NCI-H460 (cell line): ENCODE measurements at regions not wholly inside any gene's neighbourhood (a gene's known extent, or its start where the extent isn't known, plus 50 kb on each side); places are given as distances from the start of the nearest gene placed in this dataset.
"Not testable (repeated sequence)": the region's sequence is repeated elsewhere in the genome, so short reads cannot be mapped to it uniquely, and the experiment has no call there.

Source experiments
- DNase-seq: peaks from one replicate; pipeline ENCODE4 v3.0.0-alpha.2; 2016; ENCODE audit warnings: low read depth; ENCODE audit errors: extremely low read depth

- no peak for DNase-seq
These were observed 269.8 kb downstream of the BCAT1 start for GRCh38 chr12:24679126-24679525.

DNA sequence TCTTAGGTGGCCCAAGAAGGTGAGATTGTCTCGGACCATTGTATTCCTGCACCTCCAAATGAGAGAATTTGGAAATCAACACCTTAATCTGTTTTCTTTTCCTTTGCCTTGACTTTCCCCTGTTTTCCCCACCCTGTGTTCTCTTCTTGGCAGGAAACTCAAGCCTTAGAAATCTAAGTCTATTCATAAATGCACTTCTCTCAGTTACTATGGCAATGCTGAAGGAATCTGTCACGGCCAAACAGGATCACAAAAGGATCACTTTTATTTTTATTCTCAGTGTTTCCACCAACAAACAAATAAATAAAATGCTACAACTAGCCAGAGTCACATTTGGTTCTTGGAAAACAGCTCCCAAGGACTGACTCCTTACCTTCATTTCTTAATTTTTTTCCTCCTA, 270.5 kb downstream of the BCAT1 start:
- no peak for DNase-seq

DNA sequence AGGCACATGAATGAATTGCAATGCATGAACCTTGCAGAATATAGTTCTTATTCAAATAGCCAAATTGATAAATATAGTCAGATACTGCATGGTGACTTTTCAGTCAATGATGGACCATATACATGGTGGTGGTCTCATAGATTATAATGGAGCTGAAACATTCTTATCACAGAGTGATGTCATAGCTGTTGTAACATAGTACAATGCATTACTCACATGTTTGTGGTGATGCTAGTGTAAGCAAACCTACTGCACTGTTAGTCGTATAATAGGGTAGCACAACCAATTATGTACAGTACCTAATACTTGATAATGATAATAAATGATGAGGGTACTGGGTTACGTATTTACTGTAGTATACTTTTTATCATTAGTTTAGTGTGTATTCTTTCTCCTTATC, 280.3 kb downstream of the BCAT1 start:
- DNase-seq, result no peak

DNA sequence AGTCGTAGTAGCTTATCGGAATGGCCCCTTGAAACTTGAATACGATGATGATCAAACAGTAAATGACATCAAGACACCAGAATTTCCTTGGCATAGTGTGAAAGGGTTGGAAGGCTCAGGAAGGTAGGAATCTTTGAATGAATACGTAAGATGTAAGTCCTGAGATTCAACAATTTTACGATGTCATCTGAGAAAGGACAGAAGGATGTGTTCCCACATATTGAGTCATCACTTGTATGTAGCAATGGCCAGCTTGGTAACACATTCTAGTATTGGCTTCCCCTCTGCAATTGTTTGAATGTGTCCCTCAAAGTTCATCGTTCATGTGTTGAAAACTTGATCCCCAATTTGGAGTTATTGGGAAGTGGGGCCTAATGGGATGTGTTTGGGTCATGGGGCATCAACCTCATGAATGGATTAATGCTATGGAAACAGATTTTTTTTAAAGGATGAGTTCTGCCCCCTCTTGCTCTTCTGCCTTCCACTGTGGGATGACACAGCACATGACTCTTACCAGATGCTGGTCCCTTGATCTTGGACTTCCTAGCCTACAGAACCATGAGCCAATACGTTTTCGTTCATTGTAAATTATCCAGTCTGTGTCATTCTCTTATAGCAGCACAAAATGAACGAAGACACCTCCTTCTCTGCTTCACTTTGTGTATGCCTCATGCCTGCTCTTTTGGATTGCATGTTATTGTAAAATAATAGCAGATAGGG, 284.6 kb downstream of the BCAT1 start:
- no peak for DNase-seq

DNA sequence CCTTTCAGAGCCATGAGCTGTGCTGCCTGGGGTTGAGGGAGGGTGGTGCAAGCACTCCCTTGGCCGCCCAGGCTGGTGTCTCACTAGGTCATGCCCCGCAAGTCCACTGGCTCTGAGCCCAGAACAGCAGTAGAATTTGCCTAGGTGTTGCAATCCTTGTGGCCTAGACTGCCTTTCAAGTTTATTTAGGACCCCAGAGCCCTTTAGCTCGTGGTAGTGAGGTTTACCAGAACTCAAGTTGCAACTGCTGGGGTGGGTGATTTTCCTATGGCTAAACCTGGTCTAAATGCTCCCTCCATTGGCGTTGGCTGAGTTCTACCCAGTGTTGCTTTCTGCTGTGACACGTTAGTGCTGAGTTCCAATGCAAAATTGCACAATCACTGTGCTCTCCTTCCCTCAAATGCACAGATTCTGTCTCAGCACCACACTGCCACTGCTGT, 287.2 kb downstream of the BCAT1 start:
- DNase-seq, result no peak

GRCh38 chr12:24659016-24659415, 289.9 kb downstream of the BCAT1 start:
- no peak for DNase-seq

DNA sequence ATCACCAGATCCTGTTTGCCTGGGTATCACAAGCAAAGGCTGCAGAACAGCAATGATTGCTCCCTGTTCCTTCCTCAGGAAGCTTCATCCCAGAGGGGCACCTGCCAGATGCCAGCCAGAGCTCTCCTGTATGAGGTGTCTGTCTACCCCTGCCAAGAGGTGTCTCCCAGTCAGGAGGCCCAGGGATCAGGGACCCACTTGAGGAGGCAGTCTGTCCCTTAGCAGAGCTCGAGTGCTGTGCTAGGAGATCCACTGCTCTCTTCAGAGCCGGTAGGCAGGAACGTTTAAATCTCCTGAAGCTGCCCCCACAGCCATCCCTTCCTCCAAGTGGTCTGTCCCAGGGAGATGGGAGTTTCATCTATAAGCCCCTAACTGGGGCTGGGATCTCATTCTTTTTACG, 294.6 kb downstream of the BCAT1 start:
- not testable (repeated sequence) for DNase-seq

DNA sequence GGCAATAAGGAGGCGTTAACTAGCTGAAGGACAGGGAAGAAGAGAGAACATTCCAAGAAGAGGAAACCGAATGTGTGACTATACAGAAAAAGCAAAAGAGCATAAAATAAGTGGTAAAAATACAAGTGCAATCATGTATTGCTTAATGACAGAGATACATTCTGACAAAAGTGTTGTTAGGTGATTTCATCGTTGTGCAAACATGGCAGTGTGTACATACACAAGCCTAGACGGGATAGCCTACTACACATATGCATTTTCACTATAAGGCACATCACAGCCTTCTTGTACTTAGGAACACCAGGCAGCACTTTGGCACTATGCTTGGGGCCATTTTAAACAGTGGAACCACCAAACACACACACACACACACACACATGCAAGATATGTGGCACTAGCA, 299.3 kb downstream of the BCAT1 start:
- DNase-seq, result no peak

DNA sequence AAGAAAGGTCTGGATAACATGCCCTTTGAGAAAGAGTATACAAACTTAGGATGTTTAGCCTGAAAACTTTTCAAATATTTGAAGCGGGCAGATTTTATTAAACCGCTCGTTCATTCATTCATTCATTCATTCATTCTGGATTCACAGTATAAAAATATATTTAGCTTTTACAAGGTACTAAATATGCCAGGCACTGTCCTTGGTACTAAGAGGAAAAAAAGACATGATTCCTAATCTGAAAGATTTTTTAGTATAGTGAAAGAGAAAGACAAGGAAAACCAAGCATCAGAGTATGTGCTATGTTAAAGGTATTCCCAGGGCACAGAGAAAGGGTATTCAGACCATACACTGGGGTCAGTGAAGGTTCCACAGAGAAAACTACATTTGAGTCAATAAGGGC, 299.7 kb downstream of the BCAT1 start:
- DNase-seq, result no peak

- no peak for DNase-seq
These were observed 303.6 kb downstream of the BCAT1 start for GRCh38 chr12:24645254-24645653.

DNA sequence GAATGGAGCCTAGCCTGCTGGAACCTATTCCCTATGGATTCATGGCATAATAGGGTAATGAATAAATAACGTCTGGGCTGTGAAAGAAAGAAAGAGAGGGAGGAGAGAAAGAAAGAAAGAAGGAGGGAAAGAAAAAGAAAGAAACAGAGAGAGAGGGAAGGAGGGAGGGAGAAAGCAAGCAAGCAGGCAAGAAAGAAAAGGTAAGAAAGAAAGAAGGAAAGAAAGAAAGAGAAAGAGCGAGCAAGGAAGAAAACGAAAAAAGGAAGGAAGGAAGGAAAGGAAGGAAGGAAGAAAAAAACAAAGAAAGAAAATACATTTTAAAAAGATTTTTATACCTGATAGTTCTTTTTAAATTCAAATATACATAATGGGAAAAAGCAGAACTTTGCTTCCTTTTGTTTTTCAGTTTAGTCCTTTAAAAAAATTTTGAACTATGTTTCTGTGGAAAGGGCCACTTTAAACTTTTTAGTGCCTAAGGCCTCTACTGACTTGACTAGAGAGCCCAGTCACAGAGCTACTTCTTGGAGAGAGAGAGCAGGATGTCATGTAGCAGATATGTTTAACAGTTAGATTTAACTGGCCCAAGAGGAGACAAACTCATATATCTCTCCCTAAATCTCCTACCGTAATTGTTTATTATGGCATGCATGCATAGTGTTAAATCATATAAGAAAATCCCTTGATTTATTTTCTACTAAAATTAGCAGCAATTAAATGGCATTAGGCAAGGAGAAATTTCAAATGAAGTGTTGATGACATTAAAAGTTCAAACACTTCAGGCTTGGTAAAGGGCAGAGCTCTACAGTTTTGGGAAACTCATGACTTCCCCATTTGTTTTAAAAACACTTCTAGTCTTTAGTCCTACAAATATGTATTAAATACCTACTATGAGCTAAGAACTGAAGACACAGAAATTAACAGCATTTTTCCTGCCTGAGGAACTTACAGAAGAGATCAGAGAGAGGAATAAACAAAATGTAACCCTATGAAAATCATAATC, 305.5 kb downstream of the BCAT1 start:
- no peak for DNase-seq

GRCh38 chr12:24639641-24640040, 309.3 kb downstream of the BCAT1 start:
- DNase-seq, result no peak

DNA sequence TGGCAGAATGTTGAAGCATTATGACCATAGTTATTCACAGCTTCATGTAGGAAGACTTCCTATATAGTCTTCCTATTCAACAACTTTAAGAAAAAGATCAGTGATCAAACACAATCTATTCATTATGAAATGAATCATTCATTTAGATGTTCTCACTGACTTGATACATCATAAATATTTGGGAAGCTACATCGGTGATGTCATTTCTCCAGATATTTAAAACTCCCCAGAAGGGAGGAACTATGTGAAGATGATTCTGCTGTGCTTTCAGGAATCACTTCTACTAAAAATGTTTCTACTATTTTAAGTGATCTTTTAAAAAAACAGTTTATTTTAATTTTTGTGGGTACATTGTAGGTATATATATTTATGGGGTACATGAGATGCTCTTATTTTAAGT, 316.4 kb downstream of the BCAT1 start:
- no peak for DNase-seq

- no peak for DNase-seq
These were observed 317.1 kb downstream of the BCAT1 start for GRCh38 chr12:24631676-24632426.

DNA sequence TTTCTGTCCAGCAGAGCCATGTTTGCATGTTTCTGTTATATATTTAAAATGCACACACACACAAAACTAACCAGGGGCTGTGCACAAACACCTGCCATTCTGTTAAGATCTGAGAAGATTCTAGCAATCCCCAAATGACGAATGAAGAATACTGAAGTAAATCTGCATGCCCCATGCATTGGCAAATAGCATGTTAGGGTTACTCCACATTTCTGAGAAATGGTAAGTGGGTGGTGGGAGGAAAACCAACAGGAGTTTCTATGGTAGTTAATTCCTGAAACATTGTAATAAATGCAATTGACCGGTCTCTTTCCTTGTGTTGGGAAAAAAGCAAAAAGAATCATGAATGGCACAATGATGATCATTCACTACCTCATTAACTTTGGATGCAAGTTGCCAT, 318.0 kb downstream of the BCAT1 start:
- DNase-seq, result no peak

GRCh38 chr12:24630446-24630845, 318.5 kb downstream of the BCAT1 start:
- no peak for DNase-seq

DNA sequence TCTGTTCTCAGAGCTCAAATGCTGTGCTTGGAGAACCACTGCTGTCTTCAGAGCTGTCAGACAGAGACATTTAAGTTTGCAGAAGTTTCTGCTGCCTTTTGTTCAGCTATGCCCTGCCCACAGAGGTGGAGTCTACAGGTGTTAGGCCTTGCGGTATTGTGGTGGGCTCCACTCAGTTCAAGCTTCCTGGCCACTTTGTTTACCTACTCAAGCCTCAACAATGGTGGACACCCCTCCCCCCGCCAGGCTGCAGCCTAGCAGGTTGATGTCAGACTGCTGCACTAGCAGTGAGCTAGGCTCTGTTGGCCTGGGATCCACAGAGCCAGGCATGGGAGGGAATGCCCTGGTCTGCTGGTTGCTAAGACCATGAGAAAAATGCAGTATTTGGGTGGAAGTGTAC, 323.8 kb downstream of the BCAT1 start:
- DNase-seq, result no peak

GRCh38 chr12:24619954-24620353, 328.9 kb downstream of the BCAT1 start:
- DNase-seq, result not testable (repeated sequence)

GRCh38 chr12:24617471-24617870, 331.4 kb downstream of the BCAT1 start:
- DNase-seq, result no peak

- no peak for DNase-seq
These were observed 332.9 kb downstream of the BCAT1 start for GRCh38 chr12:24615967-24616411.
